ENCODE measurements at regions not wholly inside any gene's neighbourhood (a gene's known extent, or its start where the extent isn't known, plus 50 kb on each side); places are given as distances from the start of the nearest gene placed in this dataset.

DNA sequence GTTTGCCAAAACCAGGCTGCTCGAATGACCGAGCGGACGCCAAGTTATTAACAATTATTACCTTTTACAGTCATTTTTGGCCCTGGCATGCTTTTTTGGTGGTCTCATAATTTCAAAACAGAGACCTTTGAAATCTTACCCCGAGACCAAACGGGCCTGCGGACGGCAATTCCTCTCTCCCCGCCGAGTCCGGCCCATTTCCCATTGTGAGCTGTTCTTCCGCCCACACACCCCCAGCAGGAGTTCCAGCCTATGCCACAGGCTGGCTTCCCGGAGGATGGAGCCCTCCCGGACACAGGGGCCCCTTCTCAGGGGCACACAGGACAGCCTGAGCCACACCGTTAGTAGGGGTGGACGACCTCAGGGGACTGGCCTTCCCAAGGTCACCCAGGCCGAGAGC is 130.7 kb downstream of the C16orf95 start:
- DNase-seq (ENCODE audit: low spot score) = no peak
- intact Hi-C loops (cut with DNase I) = no loop called here

DNA sequence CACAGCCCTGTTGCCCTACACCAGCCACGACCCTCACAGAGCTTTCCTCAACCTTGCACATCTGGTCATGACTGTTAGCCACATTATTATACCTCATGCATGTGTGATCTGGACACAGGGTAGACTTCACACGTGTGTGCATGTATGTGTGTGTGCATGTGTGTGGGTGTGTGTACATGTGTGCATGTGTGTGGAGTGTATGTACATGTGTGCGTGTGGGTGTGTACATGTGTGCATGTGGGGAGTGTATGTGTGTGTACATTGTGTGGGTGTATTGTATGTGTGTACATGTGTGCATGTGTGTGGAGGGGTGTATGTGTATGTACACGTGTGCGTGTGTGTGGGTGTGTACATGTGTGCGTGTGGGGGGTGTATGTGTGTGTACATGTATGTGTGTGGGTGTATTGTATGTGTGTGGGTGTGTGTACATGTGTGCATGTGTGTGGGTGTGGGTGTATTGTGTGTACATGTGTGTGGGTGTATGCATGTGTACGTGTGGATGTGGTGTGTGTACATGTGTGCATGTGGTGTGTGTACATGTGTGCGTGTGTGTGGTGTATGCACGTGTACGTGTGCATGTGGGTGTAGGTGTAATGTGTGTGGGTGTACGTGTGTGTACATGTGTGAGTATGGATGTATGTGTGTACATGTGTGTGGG is 130.2 kb downstream of the C16orf95 start:
- no peak for DNase-seq (ENCODE audit: low spot score)
- intact Hi-C loops (cut with DNase I) = no loop called here

DNA sequence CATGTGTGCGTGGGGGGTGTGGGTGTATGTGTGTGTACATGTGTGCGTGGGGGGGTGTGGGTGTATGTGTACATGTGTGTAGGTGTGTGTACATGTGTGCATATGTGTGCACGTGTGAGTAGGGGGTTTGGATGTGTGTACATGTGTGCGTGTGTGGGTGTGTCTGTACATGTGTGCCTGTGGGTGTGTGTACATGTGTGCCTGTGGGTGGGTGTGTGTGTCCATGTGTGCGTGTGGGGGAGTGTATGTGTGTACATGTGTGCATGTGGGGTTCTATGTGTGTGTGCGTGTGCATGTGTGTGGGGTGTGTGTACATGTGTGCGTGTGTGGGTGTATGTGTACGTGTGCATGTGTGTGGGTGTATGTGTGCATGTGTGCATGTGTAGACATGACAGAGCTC is 129.1 kb downstream of the C16orf95 start:
- intact Hi-C loops (cut with DNase I) = no loop called here
- no peak for DNase-seq (ENCODE audit: low spot score)

DNA sequence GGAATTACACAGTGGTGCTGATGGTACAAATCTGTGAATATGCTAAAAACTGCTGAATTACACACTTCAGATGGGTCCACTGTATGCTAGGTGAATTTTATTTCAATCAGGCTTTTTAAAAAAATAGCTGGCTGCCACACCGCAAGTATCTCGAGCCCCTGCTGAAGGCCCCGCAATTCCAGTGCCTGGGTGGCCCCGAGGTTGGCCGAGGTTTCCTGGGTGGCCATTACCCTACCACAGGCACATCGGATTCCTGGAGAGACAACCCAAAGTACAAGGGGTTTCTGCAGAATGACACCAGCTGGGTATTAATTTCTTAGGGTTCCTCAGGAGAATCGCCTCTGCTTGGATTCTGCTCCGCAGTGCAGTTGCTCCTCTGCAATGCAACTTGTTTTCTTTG is 127.8 kb downstream of the C16orf95 start:
- intact Hi-C loops (cut with DNase I) = no loop called here
- DNase-seq (ENCODE audit: low spot score) = no peak

DNA sequence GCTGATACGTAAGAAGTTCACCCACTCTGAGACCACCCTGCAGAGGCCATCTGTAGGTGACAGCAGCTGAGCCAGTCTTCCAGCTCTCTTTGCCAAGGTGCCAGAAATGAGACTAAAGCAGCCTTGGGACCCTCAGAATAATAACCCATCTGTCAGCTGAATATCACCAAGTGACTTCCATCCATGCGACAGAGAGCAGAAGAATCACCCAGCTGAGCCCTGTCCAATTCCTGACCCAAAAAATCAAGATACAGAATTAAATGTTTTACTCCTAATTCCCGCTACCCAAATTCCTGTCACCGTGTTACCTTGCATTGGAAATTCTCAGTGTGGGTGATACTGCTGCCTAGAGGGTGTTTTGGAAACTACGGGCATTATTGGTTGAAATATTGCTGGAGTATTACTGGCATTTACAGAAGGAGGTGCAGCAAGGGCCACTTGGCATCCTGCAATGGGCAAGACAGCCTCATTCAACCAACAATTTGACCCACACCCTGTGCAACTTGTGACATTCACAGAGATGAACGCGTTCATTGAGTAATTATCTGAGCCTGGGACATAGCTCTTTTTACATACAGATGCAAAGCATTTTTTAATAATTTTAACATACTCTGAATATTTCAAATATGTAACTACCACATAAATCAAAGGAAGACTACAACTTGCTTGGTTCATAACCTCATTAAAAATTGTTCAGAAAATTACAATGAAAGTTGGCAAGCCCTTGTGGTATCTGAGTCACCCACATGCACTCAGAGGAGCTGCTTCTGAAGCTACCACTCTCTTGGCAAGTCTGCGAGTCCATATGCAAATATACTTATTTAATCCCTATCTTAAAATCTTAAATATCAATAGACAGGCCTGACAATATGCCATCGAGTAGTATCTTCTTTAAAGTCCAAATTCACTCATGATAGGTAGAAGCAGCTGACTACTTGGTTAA is 126.6 kb downstream of the C16orf95 start:
- intact Hi-C loops (cut with DNase I) = no loop called here
- no peak for DNase-seq (ENCODE audit: low spot score)

DNA sequence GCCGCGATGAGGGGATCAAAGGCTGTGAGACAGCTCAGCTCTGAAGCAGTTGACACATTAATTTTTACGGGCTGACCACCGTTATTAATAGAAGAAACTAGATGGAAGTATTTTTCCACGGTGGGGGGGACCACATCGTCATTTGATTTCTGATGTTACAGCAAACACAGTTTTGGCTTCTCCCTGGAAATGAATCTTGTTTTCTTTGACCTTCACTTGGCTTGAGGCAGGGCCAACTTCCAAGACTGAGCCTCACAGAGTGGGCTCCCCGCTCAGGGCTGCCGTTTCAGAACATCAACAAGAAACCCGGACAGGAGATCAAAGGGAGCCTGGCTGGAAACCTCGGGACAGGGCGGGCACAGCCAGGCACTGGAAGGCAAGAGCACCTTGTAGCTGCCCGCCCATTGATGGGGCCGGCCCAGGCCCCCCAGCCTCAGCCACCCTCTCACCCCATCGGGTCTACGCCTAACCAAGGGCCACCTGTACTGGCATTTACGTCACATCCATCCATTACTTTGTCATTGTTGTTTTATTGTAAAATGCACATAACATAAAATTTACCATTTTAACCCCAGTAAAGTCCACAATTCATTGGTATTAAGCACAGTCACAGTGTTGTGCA is 124.6 kb downstream of the C16orf95 start:
- DNase-seq (ENCODE audit: low spot score) = no peak

DNA sequence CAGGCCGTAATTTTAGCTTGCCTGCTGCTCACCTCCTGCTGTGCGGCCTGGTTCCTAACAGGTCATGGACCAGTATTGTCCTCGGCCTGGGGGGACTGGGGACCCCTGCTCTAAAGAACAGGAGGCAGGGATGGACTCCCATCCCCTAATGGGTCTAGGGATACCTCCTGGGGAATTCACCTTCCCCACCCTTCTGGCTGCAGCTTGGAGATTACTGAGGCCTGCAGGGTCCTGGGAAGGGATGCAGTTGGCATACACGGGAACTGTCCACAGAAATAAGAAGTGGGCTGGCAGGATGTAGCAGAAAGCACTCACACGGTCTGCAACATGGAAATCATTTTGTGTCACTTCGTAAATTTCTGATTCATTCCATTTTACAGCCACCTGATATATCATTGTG is 123.0 kb downstream of the C16orf95 start:
- no peak for DNase-seq (ENCODE audit: low spot score)
- intact Hi-C loops (cut with DNase I) = no loop called here

More for the DNA sequence above, 124.6 kb downstream of the C16orf95 start:
- intact Hi-C loops (cut with DNase I) = no loop called here

DNA sequence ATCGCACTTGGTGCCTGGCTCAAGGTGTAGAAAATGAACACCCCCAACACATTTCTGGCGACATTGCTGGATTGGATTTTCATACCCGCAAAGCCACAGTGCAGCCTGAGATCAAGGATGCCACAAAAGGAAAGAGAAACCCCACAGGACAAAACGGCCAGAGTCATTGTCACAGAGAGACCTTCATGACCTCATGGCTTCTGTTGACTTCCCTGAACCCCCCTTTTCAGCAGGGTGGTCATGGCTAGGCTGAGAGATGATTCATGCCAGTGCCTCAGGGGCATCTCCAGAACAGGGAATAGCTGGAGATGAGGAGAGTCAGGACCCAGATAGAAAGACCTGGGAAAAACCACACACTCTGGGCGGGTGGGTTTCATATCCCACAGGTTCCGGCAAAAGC is 122.0 kb downstream of the C16orf95 start:
- intact Hi-C loops (cut with DNase I) = no loop called here
- no peak for DNase-seq (ENCODE audit: low spot score)

DNA sequence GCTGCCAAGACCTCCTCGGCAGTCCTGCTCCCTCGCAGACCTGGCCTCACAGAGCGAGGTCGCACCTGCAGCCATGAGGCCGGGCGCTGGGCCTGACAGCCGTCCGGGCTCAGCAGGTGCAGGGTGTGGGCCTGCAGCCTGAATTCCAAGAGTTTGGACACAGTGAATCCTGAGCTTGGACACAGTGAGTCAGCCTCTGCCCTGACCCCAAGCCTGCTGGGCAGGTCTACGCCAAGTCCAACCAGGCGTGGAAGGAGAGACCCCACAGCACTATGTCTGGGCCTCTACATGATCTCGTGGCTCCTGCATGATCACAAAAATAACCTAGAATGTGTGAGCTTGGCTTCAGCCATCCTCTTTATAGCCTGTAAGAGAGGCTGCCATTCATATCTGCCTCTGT is 121.0 kb downstream of the C16orf95 start:
- no peak for DNase-seq (ENCODE audit: low spot score)
- intact Hi-C loops (cut with DNase I) = no loop called here

DNA sequence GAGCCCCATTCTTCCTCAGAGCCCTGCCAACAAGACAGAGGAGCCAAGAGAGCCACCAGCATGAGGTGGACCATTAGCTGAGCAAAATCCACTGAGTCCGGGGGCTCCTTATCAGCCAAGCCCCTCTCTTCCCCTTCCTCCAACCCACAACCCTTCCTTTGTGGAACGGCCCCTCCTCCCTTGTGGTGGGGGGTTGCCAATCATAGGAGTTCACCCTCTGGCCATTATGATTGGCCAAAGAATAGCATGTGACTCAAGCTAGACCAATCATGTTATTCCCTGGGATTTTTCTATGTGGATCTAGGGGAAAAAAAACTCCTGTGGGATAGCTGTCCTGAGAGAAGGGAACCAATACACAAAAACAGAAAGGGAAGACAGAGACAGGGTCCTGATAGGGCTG is 120.5 kb downstream of the C16orf95 start:
- no peak for DNase-seq (ENCODE audit: low spot score)
- intact Hi-C loops (cut with DNase I) = no loop called here

DNA sequence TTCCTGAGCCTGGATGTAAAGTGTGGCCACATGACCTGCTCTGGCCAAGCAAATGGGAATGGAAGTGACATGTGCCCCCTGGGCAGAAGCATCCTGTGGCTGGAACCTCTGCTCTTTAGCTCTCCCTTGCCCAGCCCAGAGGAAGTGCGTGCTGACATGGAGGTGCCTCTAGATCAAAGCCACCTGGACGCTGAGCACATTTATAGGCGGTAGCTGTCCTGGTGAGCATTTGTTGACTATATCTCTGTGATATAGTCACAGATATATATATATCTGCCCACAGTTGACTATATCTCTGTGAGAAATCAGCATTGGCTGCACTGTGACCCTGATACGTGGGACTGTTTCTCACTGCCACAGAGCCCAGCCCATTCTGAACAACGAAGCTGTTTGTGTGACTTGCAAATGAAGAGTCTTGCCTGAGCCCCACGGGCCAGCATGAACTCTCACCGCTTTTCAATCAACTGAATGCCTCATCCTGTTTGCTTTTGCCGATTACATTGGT is 118.8 kb downstream of the C16orf95 start:
- intact Hi-C loops (cut with DNase I) = no loop called here
- DNase-seq (ENCODE audit: low spot score) = no peak

DNA sequence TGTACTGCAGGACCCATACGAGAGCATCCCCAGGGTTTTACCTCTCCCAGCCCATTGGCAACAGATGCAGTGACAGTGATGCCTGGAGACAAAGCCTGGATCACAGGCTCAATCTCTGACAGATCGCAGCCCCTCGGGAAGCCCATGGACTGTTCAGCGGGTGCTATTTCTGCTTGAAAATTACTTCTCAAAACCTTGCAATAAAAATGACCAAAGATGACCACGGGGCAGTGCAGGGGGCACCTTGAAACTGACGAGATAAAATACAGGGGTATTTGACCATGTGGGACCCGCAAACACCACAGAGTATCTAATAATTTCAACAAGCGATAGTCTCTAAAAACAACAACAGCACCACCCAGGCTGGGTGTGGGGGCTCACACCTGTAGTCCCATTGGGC is 118.3 kb downstream of the C16orf95 start:
- no peak for DNase-seq (ENCODE audit: low spot score)
- intact Hi-C loops (cut with DNase I) = no loop called here

DNA sequence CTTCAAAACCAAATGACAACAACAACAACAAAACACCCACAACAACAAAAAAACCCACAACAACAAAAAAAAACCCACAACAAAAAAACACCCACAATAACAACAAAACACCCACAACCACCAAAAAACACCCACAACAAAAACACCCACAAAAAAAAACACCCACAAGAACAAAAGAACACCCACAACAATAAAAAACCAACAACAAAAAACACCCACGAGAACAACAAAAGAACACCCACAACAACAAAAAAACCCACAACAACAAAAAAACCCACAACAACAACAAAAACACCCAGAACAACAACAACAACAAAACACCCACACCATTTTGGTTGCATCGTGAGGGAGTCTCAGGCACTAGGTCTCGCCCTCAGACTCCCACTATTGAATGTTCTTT is 117.8 kb downstream of the C16orf95 start:
- intact Hi-C loops (cut with DNase I) = no loop called here
- no peak for DNase-seq (ENCODE audit: low spot score)

DNA sequence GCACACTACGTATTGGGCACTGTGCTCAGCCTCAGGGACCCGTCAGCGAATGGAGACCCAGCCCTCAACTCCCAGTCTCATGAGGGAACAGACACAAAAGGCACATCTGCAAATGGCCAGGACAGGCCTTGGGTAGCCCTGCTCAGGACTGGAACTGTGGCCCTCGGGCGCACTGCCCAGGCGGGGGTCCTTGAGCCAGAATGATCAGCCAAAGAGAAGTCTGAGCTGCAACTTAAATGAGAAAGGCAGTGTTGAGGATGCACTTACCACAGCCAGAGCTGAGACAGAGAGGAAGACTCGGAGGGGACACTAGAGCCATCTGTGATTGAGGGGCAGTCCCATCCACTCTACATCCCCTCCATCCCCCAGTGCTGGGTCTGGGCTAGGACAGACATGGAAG is 117.3 kb downstream of the C16orf95 start:
- intact Hi-C loops (cut with DNase I) = loop anchor here in 1 of 2 donors (5.0 kb wide), 2 partner anchors 77 to 633 kb away; partner anchors contain the start of gene FOXC2
- DNase-seq (ENCODE audit: low spot score) = no peak

DNA sequence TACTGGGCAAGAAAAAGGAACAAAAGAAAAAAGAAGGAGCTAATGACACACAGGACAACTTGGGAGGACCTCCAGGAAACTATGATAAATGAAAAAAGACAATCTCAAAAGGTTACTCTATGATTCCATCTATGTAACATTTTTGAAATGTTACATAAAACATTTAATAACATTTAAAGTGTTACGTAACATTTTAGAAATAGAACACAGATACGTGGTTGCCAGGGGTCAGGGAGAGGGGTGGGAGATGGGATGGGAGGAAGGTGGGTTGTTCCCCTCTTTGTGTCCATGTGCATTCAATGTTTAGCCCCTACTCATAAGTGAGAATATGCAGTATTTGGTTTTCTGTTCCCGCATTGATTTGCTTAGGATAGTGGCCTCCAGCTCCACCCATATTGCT is 116.6 kb downstream of the C16orf95 start:
- intact Hi-C loops (cut with DNase I) = loop anchor here in 1 of 2 donors (5.0 kb wide), 2 partner anchors 77 to 633 kb away; partner anchors contain the start of gene FOXC2

DNA sequence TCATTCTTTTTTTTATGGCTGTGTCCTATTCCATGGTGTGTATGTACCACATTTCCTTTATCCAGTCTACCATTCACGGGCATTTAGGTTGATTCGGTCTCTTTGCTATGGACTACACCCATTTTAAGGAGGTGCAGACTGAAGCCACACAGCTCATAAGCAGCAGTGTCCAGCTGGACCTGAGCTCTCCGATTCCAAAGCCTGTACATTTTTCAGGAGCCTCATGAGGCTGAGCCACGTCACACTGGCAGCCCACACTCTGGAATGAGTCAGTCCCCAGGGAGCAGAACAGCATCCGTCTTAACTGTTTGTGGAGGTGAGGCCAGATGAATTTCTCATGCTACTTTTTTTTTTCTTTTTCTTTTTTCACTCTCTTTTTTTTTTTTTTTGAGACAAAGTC is 116.1 kb downstream of the C16orf95 start:
- DNase-seq (ENCODE audit: low spot score) = peak; percentile 93
- intact Hi-C loops (cut with DNase I) = loop anchor here in 1 of 2 donors (5.0 kb wide), 2 partner anchors 76 to 634 kb away; partner anchors contain the start of gene FOXC2

More for the DNA sequence above, 116.6 kb downstream of the C16orf95 start:
- DNase-seq (ENCODE audit: low spot score) = no peak

DNA sequence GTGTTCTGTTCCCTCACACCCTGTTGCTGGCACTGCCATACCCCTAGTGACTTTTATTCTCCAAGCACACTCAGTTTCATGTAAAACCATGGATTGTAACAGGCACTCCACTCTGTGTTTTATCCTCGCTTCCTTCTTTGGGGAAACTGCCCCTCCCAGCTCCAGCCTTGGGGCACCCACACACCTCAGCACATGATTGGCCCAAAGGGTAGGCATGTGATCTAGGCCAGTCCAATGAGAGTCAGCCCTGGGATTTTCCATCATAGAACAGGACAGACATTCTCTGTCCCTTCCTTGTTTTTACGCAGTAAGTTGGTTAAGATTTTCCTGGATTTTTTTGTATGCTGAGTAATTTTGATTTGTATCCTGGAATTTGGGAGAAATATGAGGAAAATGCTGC is 115.4 kb downstream of the C16orf95 start:
- DNase-seq (ENCODE audit: low spot score) = no peak
- intact Hi-C loops (cut with DNase I) = loop anchor here in 1 of 2 donors (5.0 kb wide), 2 partner anchors 76 to 634 kb away; partner anchors contain the start of gene FOXC2

DNA sequence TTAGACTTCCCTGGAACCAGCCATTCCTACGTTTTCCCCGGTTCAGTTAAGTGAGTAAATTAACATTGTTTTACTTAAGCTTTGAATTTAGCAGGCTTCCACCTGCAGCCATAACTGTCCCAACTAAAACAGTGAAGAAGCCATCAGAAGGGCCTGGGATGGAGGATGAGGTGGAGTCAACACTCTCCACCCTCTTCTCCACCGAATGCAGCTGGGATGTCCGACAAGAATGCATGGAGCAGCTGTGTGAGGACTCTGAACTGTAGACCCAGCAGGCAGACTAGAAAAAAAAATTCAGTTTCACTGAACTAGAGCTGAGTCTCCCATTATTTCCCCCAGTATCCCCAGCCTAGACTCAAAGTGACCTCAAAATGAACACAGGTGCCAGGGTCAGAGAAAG is 114.8 kb downstream of the C16orf95 start:
- intact Hi-C loops (cut with DNase I) = loop anchor here in 1 of 2 donors (5.0 kb wide), 2 partner anchors 75 to 635 kb away; partner anchors contain the start of gene FOXC2
- no peak for DNase-seq (ENCODE audit: low spot score)

DNA sequence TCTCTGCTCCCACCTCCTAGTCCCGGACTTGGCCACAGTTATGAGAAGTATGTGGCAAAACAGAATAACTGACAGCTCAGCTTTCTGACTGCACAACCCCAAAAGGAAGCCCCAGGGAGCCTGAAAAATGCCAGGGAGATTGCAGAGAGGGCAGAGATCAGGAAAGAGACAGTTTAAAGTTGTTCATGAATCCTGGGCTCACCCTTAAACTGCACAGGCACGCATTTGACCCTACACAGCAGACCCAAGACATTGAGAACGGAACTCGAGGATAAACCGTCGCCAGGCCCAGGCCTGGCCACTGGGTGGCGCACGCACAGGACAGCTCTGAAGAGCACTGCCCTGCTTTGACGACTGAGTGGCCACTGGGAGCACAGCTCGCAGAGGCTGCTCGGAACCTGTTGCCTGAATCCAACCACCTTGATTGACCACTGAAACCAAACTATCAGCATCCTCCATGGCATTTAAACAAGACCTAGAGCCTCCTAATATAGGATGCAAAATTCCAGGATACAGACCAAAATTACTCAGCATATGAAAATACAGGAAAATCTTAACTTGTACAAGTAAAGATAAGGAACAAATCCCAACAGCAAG is 114.0 kb downstream of the C16orf95 start:
- no peak for DNase-seq (ENCODE audit: low spot score)
- intact Hi-C loops (cut with DNase I) = loop anchor here in 1 of 2 donors (5.0 kb wide), 2 partner anchors 74 to 636 kb away; partner anchors contain the start of gene FOXC2
